GM19035 (cell line): ENCODE measurements at regions not wholly inside any gene's neighbourhood (a gene's known extent, or its start where the extent isn't known, plus 50 kb on each side); places are given as distances from the start of the nearest gene placed in this dataset.

Experiments
- ATAC-seq: cut with Tn5 transposase; IDR thresholded peaks from one replicate; pipeline ENCODE4 v1.9.1; 2021; ENCODE audit not compliant: unreplicated experiment

- no peak for ATAC-seq
Observed at GRCh38 chr13:105821337-105821736, 714.1 kb downstream of the EFNB2 start.

GRCh38 chr13:105820415-105820814 lies 715.0 kb downstream of the EFNB2 start:
- ATAC-seq, result no peak

GRCh38 chr13:105817498-105817897 lies 718.0 kb downstream of the EFNB2 start:
- ATAC-seq, result no peak

- ATAC-seq, result no peak
Observed at GRCh38 chr13:105816994-105817393, 718.5 kb downstream of the EFNB2 start.

GRCh38 chr13:105814902-105815250 lies 720.6 kb downstream of the EFNB2 start:
- ATAC-seq, result no peak

GRCh38 chr13:105814219-105814901 lies 721.1 kb downstream of the EFNB2 start:
- ATAC-seq, result no peak

GRCh38 chr13:105806628-105806920 lies 728.9 kb downstream of the EFNB2 start:
- no peak for ATAC-seq

- no peak for ATAC-seq
Observed at GRCh38 chr13:105805892-105806627, 729.4 kb downstream of the EFNB2 start.

GRCh38 chr13:105804561-105805190 lies 730.8 kb downstream of the EFNB2 start:
- no peak for ATAC-seq

- no peak for ATAC-seq
Observed at GRCh38 chr13:105799155-105799554, 736.3 kb downstream of the EFNB2 start.

- no peak for ATAC-seq
Observed at GRCh38 chr13:105798541-105798940, 736.9 kb downstream of the EFNB2 start.

- ATAC-seq, result no peak
Observed at GRCh38 chr13:105796081-105796480, 739.4 kb downstream of the EFNB2 start.

- no peak for ATAC-seq
Observed at GRCh38 chr13:105790923-105791322, 744.5 kb downstream of the EFNB2 start.

- no peak for ATAC-seq
Observed at GRCh38 chr13:105788530-105788929, 746.9 kb downstream of the EFNB2 start.

GRCh38 chr13:105787632-105788031 lies 747.8 kb downstream of the EFNB2 start:
- no peak for ATAC-seq

GRCh38 chr13:105785436-105785835 lies 750.0 kb downstream of the EFNB2 start:
- ATAC-seq, result no peak

GRCh38 chr13:105783261-105783660 lies 752.2 kb downstream of the EFNB2 start:
- ATAC-seq, result no peak

- no peak for ATAC-seq
Observed at GRCh38 chr13:105778196-105778595, 757.3 kb downstream of the EFNB2 start.

GRCh38 chr13:105774739-105775460 lies 760.6 kb downstream of the EFNB2 start:
- ATAC-seq, result no peak

GRCh38 chr13:105773863-105774538 lies 761.5 kb downstream of the EFNB2 start:
- ATAC-seq, result no peak

- no peak for ATAC-seq
Observed at GRCh38 chr13:105773241-105773640, 762.2 kb downstream of the EFNB2 start.
